Stimulated activated CD8-positive, alpha-beta memory T cell treated with anti-CD3 and anti-CD28 coated beads, Interleukin-15, amount 100 ng/mL, for 48 hours (primary cell): ENCODE measurements at regions not wholly inside any gene's neighbourhood (a gene's known extent, or its start where the extent isn't known, plus 50 kb on each side); places are given as distances from the start of the nearest gene placed in this dataset.
"Not testable (repeated sequence)": the region's sequence is repeated elsewhere in the genome, so short reads cannot be mapped to it uniquely, and the experiment has no call there.

Experiments used
- DNase-seq, 2 donors: peaks; one replicate each; pipeline ENCODE4 v3.0.0-alpha.2; 2020; ENCODE audit warnings: low read depth in 2 of 2

DNA sequence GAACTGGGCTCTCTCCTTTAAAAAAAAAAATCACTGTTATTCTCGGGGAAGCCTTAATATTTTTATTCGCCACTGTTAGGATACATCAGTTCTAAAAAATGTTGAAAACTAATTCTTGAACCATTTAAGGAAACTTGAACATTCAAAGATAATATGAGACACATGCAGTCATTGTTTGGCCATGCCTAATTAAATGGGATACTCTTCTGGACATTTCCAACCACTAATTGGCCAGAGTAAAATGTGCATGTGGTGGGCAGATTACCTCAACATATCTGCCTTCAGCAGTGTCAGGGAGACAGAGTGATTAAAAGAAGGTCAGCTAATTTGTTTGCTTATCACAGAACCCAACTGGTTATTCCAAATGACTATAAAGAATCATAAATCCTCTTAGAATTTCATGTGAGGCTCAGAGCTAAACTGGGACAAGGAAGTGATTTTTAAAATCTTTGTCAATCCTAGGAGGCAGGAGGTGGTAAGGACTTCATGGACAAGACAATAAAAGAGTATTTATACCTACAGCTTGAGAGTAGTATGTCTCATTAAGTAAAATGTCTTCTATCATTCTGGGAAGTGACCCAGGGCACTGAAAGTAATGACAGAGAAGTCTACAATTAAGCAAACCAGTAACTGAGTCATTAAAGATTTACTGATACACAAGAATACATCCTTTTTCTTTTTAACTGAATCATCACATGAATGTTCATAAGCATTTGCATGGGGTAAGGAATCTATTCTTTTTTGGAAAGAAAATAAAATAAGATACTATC is 242.9 kb upstream of the TRPM3 start:
- DNase-seq = no peak

DNA sequence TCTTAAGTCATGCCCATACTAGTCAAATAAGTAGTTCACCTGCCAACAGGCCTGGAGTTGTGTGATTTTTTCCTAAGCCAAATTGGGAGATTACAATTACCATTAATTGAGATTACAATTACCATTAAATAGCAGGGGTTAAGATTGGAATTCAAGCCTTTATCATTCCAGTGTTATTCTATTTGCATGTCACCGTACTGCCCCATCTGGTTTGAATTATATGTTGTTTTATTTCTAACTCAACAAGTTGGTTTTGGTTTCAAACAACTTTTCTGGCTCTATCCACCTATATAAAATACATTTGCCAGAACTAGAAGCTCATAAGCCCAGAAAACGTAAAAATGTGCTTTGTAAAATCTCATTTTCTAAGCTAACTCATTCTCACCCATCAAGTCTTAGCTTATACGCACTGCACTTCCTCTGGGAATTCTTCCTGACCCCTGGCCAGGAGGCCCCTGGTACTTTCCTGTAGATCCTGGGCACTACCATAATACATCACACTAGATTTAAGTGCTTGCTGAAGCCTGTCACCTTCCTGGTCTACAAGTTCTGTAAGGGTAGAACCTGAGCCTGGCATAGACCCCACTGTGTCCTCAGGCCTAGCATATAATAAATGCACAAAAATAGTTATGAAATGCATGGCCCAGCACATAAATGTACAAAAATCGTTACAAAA is 242.0 kb upstream of the TRPM3 start:
- no peak for DNase-seq

DNA sequence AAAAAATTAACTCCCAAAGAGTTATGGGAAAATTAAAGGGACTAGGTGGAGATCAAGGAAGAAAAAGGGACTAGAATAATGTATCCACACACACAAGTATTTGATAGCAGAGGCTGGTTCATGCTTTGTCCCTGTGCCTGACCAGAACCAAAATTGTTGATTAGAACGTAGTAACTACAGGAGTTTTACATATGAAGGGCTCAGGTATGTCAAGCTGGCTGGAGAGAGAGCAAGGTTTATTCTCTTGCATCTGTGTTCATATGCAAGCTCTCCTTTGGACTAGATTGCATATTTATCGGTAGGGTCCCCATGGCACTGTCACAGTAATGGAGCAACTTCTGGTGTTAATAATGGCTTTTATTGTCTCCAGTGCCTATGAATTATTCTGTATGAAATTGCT is 239.9 kb upstream of the TRPM3 start:
- no peak for DNase-seq

DNA sequence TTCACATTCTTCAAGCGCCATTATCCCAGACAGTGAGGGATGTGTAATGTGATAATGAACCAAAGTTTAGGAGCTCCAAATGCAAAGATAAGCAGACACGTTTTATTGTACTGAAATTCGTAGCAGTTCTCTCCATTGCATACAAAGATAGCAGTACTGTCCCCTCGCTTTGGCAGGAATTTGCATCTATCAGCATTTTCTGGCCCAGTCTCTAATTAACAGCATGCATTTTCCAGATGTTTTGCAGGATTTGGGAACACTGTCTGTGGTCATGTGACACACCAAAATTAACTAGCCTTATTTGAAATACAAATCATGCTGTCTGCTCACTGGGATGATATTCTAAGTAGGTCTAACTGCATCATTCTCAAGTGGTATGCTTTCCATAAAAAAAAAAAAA is 235.9 kb upstream of the TRPM3 start:
- no peak for DNase-seq

DNA sequence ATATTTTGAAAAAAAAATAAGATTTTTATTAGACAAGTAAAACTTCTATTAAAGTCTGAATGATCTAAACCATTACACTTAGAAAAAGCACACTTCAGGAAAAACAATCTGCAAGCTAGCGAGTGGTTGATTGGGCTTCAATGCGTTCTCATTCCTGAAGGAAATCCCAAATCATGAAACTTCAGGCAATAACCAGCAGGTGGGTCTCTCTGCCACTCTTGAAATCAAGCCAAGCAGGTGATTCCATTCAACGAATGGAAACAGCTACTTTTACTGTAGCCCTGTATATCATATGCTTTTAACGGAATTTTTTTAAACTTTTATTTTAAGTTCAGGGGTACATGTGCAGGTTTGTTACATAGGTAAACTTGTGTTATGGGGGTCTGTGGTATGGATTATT is 234.5 kb upstream of the TRPM3 start:
- DNase-seq = no peak

DNA sequence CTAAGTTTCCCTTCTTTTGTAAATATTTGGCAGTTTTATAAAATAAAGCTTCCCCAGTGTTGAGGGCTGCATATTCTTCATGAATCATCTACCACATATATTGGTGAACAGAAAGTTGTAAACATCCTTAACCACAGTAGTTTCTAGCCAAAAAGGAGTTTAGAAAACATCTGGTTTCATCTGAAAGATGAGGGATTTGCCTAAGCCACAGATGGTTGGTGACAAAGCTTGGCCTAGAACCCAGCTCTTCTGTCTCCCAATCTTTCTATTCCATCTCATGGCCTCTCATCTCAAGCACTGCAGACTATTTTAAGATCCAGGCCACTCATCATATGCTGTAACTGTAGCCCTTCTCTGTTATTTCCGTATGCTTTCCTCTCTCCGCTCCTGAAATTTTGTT is 232.3 kb upstream of the TRPM3 start:
- no peak for DNase-seq

DNA sequence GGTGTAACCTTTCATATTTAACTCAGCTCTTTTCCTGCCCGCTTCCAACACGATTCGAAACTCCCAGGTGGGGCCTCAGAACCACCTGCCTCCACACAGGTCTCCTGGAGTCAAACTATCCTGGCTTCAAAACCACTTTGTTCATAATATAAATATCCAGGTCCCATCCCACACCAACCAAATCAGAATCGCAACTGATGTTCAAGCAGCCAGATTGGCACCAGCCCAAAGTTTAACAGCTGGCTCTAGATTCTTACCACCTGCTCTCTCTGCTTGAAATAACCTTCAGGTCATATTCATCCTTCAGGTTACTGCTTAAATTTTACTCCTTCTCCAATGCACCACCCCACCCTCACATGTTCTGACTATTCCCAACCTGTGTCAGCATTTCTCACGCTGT is 231.4 kb upstream of the TRPM3 start:
- no peak for DNase-seq

DNA sequence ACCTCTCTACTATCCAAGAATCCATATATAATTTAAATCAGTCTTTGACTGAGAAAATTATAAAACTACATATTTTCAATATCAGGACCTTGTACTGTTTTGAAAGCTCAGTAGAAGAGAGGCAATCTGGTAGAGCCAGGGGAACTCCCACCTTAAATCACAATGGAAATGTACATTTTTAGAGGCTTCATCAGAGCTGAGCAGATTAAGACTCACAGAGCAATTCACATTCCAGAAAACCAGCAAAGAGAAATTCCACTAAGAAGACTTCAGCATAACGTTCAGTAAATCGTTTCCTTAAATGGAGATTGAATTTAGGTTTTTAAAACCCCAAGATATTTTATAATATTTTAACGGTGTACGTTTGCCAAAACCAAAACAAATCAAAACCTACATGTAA is 227.8 kb upstream of the TRPM3 start:
- no peak for DNase-seq

DNA sequence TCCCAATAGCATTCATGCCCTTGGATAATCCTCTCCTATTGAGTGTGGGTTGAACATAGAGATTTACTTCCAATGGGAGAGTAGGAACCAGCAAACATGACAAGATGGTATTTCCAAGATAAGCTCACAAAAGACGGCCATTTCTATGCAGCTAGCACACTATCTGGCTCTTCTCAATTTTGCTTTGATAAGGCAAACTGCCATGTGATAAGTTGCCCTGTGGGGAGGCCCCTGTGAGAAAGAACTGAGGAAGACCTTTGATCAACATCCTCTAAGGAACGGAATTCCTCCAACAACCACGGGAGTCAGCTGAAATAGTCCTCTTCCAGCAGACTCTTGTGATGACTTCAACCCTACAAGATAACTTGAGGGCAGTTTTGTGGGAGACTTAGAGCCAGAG is 211.9 kb upstream of the TRPM3 start:
- DNase-seq = no peak

DNA sequence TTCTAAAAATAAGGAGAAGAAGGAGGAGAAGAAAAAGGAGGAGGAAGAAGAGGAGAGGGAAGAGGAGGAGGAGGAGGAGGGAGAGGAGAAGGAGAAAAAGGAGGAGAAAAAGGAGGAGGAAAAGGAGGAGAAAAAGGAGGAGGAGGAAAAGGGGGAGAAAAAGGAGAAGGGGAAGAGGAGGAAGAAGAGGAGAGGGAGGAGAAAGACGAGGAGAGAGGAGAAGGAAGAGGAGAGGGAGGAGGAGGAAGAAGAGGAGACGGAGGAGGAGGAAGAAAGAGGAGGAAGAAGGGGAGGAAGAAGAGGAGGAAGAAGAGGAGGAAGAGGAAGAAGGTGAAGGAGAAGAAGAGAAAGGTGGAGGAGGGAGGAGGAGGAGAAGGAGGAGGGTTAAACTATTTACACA is 210.2 kb upstream of the TRPM3 start:
- DNase-seq = no peak

DNA sequence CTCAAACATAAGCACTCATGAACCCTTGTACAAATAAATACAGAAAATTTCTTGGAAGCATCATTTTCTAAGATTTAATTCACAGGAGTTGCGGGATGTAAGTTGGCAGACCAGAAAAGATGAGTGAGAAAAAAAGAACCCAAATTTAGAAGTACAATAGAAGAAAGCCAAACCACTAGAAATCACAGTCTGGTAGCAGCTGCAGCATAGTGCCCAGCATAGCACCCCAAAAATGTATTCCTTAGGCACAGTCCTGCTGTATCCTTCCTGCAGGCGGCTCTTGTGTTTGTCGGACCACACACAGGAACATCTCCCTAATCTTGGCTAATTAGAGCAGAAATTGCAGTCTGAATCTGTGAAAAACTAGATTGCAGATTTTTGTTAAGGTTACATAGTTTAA is 208.5 kb upstream of the TRPM3 start:
- no peak for DNase-seq

DNA sequence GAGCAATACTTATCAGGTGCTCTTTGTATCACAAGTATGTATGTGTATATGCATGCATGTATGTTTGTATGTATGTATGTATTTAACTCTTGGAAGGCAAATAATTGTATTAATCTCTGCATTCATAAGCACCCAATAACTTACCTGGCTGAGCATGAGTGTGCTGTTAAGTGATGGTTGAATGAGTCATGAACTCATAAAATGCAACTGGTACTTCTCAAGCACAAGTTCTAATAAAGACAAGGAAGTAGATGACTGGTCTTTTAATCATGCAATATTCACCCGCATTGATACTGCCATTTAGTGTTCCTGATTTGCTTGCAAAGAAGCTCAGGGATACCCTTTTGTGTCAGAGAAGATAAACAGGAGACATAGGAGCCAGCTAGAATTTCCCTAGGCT is 204.9 kb upstream of the TRPM3 start:
- DNase-seq = no peak

DNA sequence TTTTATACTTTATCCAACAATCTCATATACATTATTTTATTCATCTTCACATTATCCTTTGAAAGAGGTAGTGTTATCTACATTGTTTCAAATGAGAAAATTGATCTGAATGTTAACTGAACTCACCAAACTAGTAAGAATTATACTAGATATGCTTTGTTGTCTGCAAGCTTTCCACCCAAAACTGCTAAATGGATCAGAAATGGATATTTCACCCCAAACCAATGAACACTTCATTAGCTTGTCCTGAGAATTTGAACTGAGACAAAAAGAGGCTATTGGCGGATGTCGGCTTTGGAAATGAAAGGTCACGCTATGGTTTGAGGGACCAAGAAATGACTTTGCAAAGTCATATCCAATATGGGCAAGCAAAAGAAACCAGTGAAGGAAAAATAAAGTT is 201.9 kb upstream of the TRPM3 start:
- no peak for DNase-seq

DNA sequence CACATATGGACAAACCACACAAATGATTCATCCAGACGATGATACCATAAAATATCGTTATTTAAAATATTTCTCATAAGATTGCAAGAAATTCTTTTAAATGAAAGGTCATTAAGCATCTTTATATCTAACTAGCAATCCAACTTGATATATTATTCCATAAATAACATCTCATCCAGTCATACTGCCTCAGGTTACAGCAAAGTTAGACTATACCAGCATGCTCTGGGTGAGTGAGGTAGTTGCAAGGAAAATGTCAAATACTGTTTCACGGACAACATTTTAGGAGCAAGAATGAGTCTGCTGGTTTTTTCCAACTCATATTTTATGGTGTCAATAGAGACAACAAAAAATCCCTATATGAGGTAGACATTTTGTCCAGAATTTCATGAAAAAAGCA is 200.9 kb upstream of the TRPM3 start:
- no peak for DNase-seq

DNA sequence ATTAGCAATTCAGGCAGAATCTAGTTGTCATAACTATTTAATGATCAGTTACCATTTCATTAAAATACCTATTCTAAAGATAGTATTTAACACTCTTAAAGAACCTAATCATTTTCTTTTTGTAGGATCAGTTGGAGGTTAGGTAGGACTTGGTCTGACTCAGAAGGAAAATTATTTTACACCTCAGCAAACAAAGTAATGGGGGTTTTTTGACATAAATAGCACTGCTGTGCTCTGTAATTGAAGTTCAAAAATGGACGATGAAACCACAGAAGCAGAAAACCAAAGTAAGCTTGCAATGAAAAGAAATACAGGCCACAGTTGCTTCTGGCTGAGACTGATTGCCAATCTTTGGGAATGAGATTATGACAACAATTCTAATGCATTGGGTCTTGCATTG is 187.0 kb upstream of the TRPM3 start:
- no peak for DNase-seq

DNA sequence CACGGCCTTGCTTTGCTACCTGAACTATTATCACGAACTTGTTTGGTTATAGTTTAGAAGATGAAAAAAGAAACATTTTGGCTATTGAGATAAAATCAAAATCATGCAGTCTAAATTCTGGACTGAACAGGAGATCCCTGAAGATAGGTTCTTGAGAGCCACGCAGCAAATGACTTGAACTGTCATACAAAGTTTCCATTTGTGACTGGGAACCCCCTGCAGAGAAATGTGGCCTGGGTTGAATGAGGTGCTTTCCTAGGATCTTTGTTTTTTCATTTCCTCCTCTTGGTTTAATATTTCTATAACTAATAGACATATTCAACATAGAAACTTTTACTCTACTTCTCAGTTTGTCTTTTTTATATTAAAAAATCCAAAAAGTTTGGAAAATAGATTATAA is 184.7 kb upstream of the TRPM3 start:
- DNase-seq = no peak

DNA sequence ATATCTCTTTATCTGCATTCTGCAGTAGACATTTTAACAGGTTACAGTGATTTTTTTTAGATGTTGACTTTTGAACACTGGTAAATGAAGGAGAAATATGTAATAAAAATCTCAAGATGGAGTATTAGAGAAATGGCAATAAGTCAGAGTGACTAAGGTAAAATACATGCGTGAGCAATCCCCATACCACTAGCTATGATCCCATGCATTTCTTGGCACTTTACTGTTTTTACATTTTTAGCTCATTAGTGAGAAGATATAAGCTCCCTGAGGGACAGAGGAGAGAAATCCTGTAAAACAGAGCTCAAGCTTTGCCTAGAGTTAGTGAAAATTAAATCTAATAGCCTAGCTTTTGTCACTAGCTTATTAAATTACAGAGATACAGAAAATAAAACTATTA is 181.9 kb upstream of the TRPM3 start:
- no peak for DNase-seq

DNA sequence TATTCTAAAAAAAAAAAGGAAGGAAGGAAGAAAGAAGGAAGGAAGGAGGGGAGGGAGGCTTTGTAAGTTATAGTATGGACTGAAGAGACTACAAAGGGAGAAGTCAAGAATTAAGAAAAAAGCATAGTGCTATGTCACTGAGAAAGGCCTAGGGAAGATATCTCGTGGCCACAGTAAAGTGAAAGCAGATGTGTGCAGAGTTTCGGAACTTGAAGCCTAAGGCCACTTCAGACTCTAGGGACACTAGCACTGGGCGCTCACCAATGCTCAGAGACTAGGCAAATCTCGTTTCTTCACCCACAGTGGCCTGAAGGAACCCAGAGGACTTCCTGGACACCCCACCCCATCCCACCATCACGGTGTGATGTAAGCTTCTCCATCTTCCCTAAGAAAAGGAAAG is 181.4 kb upstream of the TRPM3 start:
- no peak for DNase-seq

DNA sequence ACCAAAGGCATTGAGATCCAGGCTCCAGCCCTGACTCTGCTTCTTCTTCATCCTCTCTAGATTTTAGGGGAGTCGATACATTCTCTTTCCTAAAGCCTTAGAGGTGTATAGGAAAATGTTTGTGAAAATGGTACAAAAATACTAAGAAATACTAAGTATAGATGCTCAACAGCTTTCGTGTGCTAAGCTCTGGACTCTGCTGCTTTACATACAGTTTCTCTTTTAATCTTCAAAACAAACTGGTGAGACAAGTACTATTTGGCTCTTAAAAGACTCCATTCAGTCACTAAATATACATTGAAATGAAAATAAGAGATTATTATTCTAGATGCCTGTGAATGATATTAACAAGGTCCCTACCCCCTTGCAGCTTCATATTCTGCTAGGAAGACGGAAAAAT is 174.5 kb upstream of the TRPM3 start:
- DNase-seq = no peak

DNA sequence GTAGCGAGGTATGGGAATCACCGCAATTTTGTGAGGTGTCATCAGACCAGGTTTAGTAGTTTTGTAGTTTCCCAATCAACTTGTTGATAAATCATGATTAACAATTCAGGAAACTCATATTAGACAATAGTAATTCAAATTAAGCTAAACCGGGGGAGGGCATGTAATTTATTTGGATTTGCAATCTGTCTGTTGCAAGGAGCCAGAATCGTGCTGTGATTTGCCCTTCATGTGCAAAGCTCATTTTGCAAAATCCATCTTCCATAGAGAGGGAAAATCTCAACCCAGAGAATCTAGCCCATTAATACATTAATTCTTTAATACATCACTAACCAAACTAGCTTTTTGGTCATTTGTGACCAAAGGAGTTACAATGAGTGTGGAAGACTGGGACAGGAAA is 164.7 kb upstream of the TRPM3 start:
- no peak for DNase-seq

DNA sequence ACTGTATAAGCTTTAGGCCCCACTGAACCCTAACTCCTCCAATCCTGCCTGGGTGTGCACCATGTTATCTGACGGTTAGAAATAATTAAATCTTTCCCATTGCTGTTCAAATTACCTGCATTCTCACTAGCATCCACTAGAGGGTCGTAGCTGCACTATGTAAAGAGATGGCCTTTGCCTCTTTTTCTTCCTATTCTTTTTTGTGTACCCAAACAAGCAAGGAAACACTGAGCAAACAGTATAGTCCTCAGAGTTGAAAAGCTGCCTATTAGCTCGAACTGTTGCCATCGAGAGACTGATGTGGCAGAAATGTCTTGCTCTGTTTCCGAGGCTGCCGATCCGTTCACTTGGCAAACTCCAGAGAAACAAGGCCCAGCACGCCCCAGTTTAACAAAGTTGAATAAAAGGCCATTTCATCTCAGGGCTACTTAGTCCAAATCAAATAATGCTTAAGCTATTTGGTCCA is 163.8 kb upstream of the TRPM3 start:
- DNase-seq = no peak

DNA sequence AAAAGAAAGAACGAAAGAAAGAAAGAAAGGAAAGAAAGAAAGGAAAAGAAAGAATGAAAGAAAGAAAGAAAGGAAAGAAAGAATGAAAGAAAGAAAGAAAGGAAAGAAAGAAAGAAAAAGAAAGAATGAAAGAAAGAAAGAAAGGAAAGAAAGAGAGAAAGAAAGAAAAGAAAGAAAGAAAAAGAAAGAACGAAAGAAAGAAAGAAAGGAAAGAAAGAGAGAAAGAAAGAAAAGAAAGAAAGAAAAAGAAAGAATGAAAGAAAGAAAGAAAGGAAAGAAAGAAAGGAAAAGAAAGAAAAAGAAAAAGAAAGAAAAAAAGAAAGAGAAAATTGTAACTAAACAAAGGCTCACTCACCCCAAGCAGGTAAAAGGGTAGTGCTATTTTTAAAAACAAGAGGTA is 160.7 kb upstream of the TRPM3 start:
- not testable (repeated sequence) for DNase-seq

DNA sequence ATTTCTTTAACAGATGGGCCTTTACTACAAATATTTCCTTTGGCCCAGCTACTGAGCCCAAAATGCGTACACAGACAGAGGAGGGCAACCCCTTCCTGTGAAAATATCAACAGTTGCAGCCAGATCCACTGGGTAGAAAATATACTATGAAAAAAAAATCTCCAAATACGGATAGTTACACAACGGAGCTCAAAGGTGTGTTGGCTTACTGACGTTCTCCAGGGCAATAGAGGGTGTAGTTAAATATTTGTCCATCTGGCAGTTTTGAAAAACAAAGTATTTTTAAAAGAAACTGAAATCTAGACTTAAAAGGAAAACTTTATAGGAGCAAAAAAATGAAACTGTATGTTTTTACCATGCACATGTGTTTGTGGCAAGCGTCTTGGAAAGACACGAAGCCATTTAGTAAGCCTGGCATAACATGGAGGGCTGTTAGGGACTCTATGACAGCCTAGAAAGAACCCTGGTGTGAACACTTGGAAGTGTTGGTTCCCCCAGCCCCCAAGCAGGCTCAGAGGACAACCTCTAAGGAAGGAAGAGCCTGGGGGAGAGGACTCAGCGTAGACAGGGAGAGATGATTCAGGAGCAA is 157.8 kb upstream of the TRPM3 start:
- no peak for DNase-seq
